Neural progenitor cell (in vitro differentiated cells): ENCODE measurements at regions not wholly inside any gene's neighbourhood (a gene's known extent, or its start where the extent isn't known, plus 50 kb on each side); places are given as distances from the start of the nearest gene placed in this dataset.

ENCODE experiments used
- DNase-seq: peaks from one replicate; pipeline ENCODE4 v3.0.0-alpha.2; 2016; ENCODE audit warnings: low spot score
- H2AFZ ChIP-seq: fragments of 200-600 bp; sonication (generic); replicated peaks from 2 replicates; pipeline ENCODE4 v1.6.1; 2016; ENCODE audit warnings: antibody characterized with exemption
- H3F3A ChIP-seq: fragments of 200-600 bp; sonication (generic); 2 replicates; pipeline ENCODE4 v1.6.1; 2016; ENCODE audit warnings: antibody characterized with exemption, low read depth
- H3K27ac ChIP-seq: fragments of 200-600 bp; sonication (generic); 2 replicates; pipeline ENCODE4 v1.5.1; 2016; ENCODE audit warnings: mild to moderate bottlenecking
- H3K27me3 ChIP-seq: fragments of 200-600 bp; sonication (generic); 2 replicates; pipeline ENCODE4 v1.6.1; 2016; ENCODE audit warnings: mild to moderate bottlenecking, moderate library complexity
- H3K36me3 ChIP-seq: fragments of 200-600 bp; sonication (generic); 2 replicates; pipeline ENCODE4 v1.5.1; 2016
- H3K4me1 ChIP-seq: fragments of 200-600 bp; sonication (generic); 2 replicates; pipeline ENCODE4 v1.6.1; 2016; ENCODE audit warnings: mixed run types
- H3K4me2 ChIP-seq: fragments of 200-600 bp; sonication (generic); 2 replicates; pipeline ENCODE4 v1.6.1; 2016
- H3K4me3 ChIP-seq: fragments of 200-600 bp; sonication (generic); 2 replicates; pipeline ENCODE4 v1.5.1; 2016
- H3K79me2 ChIP-seq: fragments of 200-600 bp; sonication (generic); 2 replicates; pipeline ENCODE4 v1.6.1; 2016; ENCODE audit warnings: low read depth
- H3K9ac ChIP-seq: fragments of 200-600 bp; sonication (generic); 2 replicates; pipeline ENCODE4 v1.6.1; 2016
- H3K9me3 ChIP-seq: fragments of 200-600 bp; sonication (generic); 2 replicates; pipeline ENCODE4 v1.5.1; 2016; ENCODE audit warnings: low read depth
- H4K20me1 ChIP-seq: fragments of 200-600 bp; sonication (generic); 2 replicates; pipeline ENCODE4 v1.6.1; 2016; ENCODE audit warnings: low read depth
- H3K27ac Mint-ChIP-seq: 3 replicates; pipeline ENCODE4 v1.8.0; 2021; ENCODE audit warnings: mixed read lengths
- H3K27me3 Mint-ChIP-seq: 2 replicates; pipeline ENCODE4 v1.8.0; 2022; ENCODE audit warnings: low read depth, mild to moderate bottlenecking, inconsistent platforms, moderate library complexity, mixed read lengths; ENCODE audit not compliant: insufficient read depth
- H3K36me3 Mint-ChIP-seq: 3 replicates; pipeline ENCODE4 v1.8.0; 2021; ENCODE audit warnings: mixed read lengths
- H3K4me1 Mint-ChIP-seq: 3 replicates; pipeline ENCODE4 v1.8.0; 2021; ENCODE audit warnings: mixed read lengths
- H3K4me3 Mint-ChIP-seq: 3 replicates; pipeline ENCODE4 v1.8.0; 2021; ENCODE audit warnings: mild to moderate bottlenecking, moderate library complexity, mixed read lengths
- H3K9me3 Mint-ChIP-seq: 3 replicates; pipeline ENCODE4 v1.8.0; 2020; ENCODE audit warnings: mixed read lengths
- EZH2 ChIP-seq: fragments of 200-600 bp; sonication (generic); IDR thresholded peaks from 2 replicates; pipeline ENCODE4 v1.6.1; 2017; ENCODE audit warnings: antibody characterized with exemption, mild to moderate bottlenecking, moderate library complexity
- EZH2phosphoT487 ChIP-seq: fragments of 200-600 bp; sonication (generic); IDR thresholded peaks from 2 replicates; pipeline ENCODE4 v1.6.1; 2017; ENCODE audit warnings: antibody characterized with exemption
- TF ChIP-seq, protein P1 (sequence below): fragments of 200-600 bp; sonication (generic); IDR thresholded peaks from 2 replicates; pipeline ENCODE4 v1.5.1; 2017; ENCODE audit warnings: antibody characterized with exemption, mild to moderate bottlenecking

DNA sequence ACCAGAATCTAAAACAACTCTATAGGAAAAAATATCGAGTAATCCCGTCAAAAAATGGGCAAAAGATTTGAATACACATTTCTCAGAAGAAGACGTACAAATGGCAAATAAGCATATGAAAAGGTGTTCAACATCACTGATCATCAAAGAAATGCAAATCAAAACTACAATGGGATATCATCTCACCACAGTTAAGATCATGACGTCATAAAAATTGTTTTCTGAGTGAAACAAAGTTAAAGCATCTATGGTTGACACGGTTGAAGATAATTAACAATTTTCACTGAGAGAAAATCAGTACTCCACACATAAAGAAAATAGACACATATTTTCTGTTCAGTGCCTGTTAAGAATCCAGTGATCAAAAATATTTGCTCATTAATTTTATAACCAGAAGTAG, 1010.8 kb upstream of the ADGRL3 start:
- Histone ChIP-seq H3K27ac (no peak overlapping the region), H3K4me1 (no peaks in the 10 kb centered on the region), H3K4me3 (no peak overlapping the region), H3K9ac (no peak overlapping the region), H4K20me1 (no peaks in the 10 kb centered on the region), H3F3A (no peaks in the 10 kb centered on the region), H3K4me2 (no peak overlapping the region), H3K27me3 (no peaks in the 10 kb centered on the region), H3K9me3 (no peaks in the 10 kb centered on the region), H2AFZ (no peak overlapping the region), H3K79me2 (no peaks in the 10 kb centered on the region), H3K36me3 (no peaks in the 10 kb centered on the region)
- Mint-ChIP-seq H3K27me3 (no peaks in the 10 kb centered on the region), H3K36me3 (no peaks in the 10 kb centered on the region), H3K9me3 (peaks cover 19% of the 10 kb centered on the region), H3K4me1 (no peaks in the 10 kb centered on the region), H3K27ac (no peak overlapping the region), H3K4me3 (no peak overlapping the region)
- DNase-seq, result no peak
- TF ChIP-seq EZH2 (no peak), EZH2phosphoT487 (no peak)
- TF ChIP-seq, protein P1, sequence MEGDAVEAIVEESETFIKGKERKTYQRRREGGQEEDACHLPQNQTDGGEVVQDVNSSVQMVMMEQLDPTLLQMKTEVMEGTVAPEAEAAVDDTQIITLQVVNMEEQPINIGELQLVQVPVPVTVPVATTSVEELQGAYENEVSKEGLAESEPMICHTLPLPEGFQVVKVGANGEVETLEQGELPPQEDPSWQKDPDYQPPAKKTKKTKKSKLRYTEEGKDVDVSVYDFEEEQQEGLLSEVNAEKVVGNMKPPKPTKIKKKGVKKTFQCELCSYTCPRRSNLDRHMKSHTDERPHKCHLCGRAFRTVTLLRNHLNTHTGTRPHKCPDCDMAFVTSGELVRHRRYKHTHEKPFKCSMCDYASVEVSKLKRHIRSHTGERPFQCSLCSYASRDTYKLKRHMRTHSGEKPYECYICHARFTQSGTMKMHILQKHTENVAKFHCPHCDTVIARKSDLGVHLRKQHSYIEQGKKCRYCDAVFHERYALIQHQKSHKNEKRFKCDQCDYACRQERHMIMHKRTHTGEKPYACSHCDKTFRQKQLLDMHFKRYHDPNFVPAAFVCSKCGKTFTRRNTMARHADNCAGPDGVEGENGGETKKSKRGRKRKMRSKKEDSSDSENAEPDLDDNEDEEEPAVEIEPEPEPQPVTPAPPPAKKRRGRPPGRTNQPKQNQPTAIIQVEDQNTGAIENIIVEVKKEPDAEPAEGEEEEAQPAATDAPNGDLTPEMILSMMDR, result no peak

DNA sequence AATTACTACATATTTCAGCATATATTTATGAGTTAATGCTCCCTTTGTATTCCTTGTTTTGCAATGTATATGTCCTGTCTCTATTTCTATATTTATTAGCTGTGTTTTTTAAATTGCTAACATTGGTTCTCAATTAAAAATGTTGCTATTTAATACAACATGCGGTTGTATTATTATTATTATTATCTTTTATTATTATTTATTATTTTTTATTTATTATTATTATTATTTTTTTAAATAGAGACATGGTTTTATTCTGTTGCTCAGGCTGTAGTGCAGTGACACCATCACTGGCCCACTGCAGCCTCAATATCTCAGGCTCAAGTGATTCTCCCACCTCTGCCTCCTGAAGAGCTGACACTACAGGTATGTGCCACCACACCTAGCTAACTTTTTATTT, 1005.9 kb upstream of the ADGRL3 start:
- no peak for TF ChIP-seq EZH2phosphoT487
- TF ChIP-seq, protein P1, result no peak
- TF ChIP-seq EZH2, result no peak
- Histone ChIP-seq H3K27ac (no peak overlapping the region), H3K27me3 (no peaks in the 10 kb centered on the region), H3K4me2 (no peak overlapping the region), H3F3A (no peaks in the 10 kb centered on the region), H4K20me1 (no peaks in the 10 kb centered on the region), H3K36me3 (no peaks in the 10 kb centered on the region), H3K9ac (no peak overlapping the region), H3K79me2 (no peaks in the 10 kb centered on the region), H3K4me1 (no peaks in the 10 kb centered on the region), H3K9me3 (no peaks in the 10 kb centered on the region), H3K4me3 (no peak overlapping the region), H2AFZ (no peak overlapping the region)
- no peaks in the 10 kb centered on the region for H3K4me1 Mint-ChIP-seq
- H3K27ac Mint-ChIP-seq, result no peak overlapping the region
- H3K4me3 Mint-ChIP-seq, result no peak overlapping the region
- no peak for DNase-seq
- no peaks in the 10 kb centered on the region for H3K27me3 Mint-ChIP-seq
- H3K9me3 Mint-ChIP-seq, result peaks cover 18% of the 10 kb centered on the region
- no peaks in the 10 kb centered on the region for H3K36me3 Mint-ChIP-seq

DNA sequence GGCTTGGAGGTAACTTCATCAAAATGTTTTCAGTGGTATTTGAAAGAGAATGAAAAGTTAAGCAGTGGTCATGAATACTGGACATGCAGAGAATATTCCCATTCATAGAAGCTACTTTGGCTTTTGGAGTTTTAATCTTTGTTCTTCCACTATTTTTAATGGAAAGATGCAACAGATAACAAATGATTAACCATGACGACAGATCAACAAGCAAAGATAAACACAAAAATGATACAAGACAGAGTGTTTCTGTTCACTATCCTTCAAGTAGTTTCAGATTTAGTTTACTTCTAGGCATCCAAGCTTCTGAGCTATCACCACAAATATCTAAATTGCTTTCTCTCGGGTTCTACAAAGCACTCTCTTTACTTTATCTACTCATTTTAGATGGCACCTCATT, 1004.9 kb upstream of the ADGRL3 start:
- H3K4me3 ChIP-seq, result no peak overlapping the region
- H3K27me3 Mint-ChIP-seq, result no peaks in the 10 kb centered on the region
- H3K4me1 ChIP-seq, result no peaks in the 10 kb centered on the region
- no peak overlapping the region for H3K9ac ChIP-seq
- H3K4me2 ChIP-seq, result no peak overlapping the region
- H3K27ac ChIP-seq, result no peak overlapping the region
- H3K36me3 ChIP-seq, result no peaks in the 10 kb centered on the region
- H3K27me3 ChIP-seq, result no peaks in the 10 kb centered on the region
- H3K4me1 Mint-ChIP-seq, result no peaks in the 10 kb centered on the region
- no peak for TF ChIP-seq EZH2phosphoT487
- no peak for TF ChIP-seq EZH2
- TF ChIP-seq, protein P1, result no peak
- H4K20me1 ChIP-seq, result no peaks in the 10 kb centered on the region
- no peaks in the 10 kb centered on the region for H3K36me3 Mint-ChIP-seq
- H3K4me3 Mint-ChIP-seq, result no peak overlapping the region
- peak overlapping the region; percentile 15 for H2AFZ ChIP-seq
- H3K27ac Mint-ChIP-seq, result no peak overlapping the region
- no peaks in the 10 kb centered on the region for H3K9me3 ChIP-seq
- peaks cover 13% of the 10 kb centered on the region for H3K9me3 Mint-ChIP-seq
- H3K79me2 ChIP-seq, result no peaks in the 10 kb centered on the region
- H3F3A ChIP-seq, result no peaks in the 10 kb centered on the region
- no peak for DNase-seq
